BJ (cell line): ENCODE measurements at regions not wholly inside any gene's neighbourhood (a gene's known extent, or its start where the extent isn't known, plus 50 kb on each side); places are given as distances from the start of the nearest gene placed in this dataset.

Experiments
- CTCF ChIA-PET: fragments of 350-600 bp; formaldehyde crosslinking; extraction: SDS; loops from one replicate; lab custom pipeline; 2021; ENCODE audit warnings: antibody characterized with exemption, inconsistent platforms; lab: Yijun Ruan, JAX
- POLR2A ChIA-PET: fragments of 300-600 bp; sonication (Branson Sonifier 250); formaldehyde crosslinking; extraction: SDS; loops from one replicate; lab custom pipeline; 2021; ENCODE audit warnings: antibody characterized with exemption; lab: Charles Lee
- DNase-seq: peaks from one replicate; pipeline ENCODE4 v3.0.0-alpha.2; 2011; ENCODE audit warnings: low read depth
- H3K27me3 ChIP-seq: 2 replicates; pipeline ENCODE4 v1.6.0; 2011; ENCODE audit warnings: low read length; ENCODE audit not compliant: control insufficient read depth, insufficient read depth
- H3K36me3 ChIP-seq: 2 replicates; pipeline ENCODE4 v1.5.1; 2011; ENCODE audit warnings: low read length; ENCODE audit not compliant: control insufficient read depth, insufficient read depth
- H3K4me3 ChIP-seq: 2 replicates; pipeline ENCODE4 v1.5.1; 2011; ENCODE audit warnings: low read depth, mild to moderate bottlenecking, control low read depth, low read length
- CTCF ChIP-seq: IDR thresholded peaks from 2 replicates; pipeline ENCODE4 v1.5.1; 2011; ENCODE audit warnings: low read depth, mild to moderate bottlenecking, control low read depth, inconsistent platforms, low read length, moderate library complexity; ENCODE audit not compliant: insufficient read depth

GRCh38 chr2:150091846-150092245, 395.6 kb downstream of the RND3 start:
- ChIA-PET CTCF (interaction anchor here (0.6 kb wide), 1 partner anchor 31 kb away, joined by 6 read pairs; no protein-coding TSS in a partner anchor), POLR2A (no interaction called here)
- H3K27me3 ChIP-seq = no peaks in the 10 kb centered on the region
- no peak for DNase-seq
- no peaks in the 10 kb centered on the region for H3K36me3 ChIP-seq
- TF ChIP-seq CTCF = no peak
- no peak overlapping the region for H3K4me3 ChIP-seq

- no peak for TF ChIP-seq CTCF
- Histone ChIP-seq H3K36me3 (no peaks in the 10 kb centered on the region), H3K4me3 (no peak overlapping the region), H3K27me3 (no peaks in the 10 kb centered on the region)
- CTCF ChIA-PET = interaction anchor here (0.8 kb wide), 1 partner anchor 9 kb away, joined by 4 read pairs; no protein-coding TSS in a partner anchor
- POLR2A ChIA-PET = no interaction called here
- DNase-seq = no peak
Observed at GRCh38 chr2:150090031-150090430, 397.4 kb downstream of the RND3 start.

- H3K27me3 ChIP-seq = no peaks in the 10 kb centered on the region
- no peak overlapping the region for H3K4me3 ChIP-seq
- DNase-seq = no peak
- ChIA-PET CTCF (no interaction called here), POLR2A (no interaction called here)
- H3K36me3 ChIP-seq = no peaks in the 10 kb centered on the region
- no peak for TF ChIP-seq CTCF
Observed at GRCh38 chr2:150088538-150088937, 398.9 kb downstream of the RND3 start.

- H3K36me3 ChIP-seq = no peaks in the 10 kb centered on the region
- POLR2A ChIA-PET = no interaction called here
- H3K27me3 ChIP-seq = no peaks in the 10 kb centered on the region
- no peak for DNase-seq
- no peak for TF ChIP-seq CTCF
- no peak overlapping the region for H3K4me3 ChIP-seq
- CTCF ChIA-PET = interaction anchor here (0.6 to 0.7 kb wide), 2 partner anchors 17 to 102 kb away, joined by 3 read pairs; no protein-coding TSS in a partner anchor
Observed at GRCh38 chr2:150085478-150085877, 402.0 kb downstream of the RND3 start.

- Histone ChIP-seq H3K4me3 (no peak overlapping the region), H3K36me3 (no peaks in the 10 kb centered on the region), H3K27me3 (no peaks in the 10 kb centered on the region)
- CTCF ChIA-PET = interaction anchor here (0.6 to 1.2 kb wide), 3 partner anchors 8 to 39 kb away, joined by 3 to 4 read pairs (median 4); no protein-coding TSS in a partner anchor
- POLR2A ChIA-PET = no interaction called here
- no peak for DNase-seq
- TF ChIP-seq CTCF = no peak
Observed at GRCh38 chr2:150081775-150082481, 405.5 kb downstream of the RND3 start.
